ENCODE measurements at regions not wholly inside any gene's neighbourhood (a gene's known extent, or its start where the extent isn't known, plus 50 kb on each side); places are given as distances from the start of the nearest gene placed in this dataset.

DNA sequence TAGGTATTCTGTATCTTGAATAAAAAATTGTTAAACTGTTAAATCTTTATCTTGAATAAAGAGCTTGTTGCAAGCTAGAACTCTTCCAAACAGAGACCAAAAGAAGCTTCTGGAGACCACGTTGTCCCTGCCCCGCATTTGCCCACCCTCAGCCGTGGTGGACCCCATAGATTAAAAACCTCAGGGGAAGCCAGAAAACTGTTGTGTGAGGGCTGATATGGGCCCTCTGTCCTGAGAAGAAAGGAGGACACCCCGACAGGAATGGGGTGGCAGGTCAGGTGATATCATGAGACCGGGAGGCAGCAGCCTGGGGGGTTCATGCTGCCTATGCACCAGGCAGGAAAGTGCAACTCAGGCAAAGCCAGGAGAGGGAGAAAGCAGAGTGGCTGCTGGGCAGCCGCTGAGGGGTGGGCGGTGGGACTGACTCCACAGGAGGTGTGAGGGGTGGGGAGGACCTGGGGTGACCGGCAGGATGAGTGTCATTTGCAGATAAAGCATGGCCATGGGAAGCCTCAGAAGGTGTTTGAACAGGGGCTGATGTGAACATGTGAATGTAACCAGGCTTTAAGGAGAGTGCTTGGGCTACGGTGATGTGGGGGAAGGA lies 147.8 kb downstream of the IRF8 start:
- TF ChIP-seq, protein P1, sequence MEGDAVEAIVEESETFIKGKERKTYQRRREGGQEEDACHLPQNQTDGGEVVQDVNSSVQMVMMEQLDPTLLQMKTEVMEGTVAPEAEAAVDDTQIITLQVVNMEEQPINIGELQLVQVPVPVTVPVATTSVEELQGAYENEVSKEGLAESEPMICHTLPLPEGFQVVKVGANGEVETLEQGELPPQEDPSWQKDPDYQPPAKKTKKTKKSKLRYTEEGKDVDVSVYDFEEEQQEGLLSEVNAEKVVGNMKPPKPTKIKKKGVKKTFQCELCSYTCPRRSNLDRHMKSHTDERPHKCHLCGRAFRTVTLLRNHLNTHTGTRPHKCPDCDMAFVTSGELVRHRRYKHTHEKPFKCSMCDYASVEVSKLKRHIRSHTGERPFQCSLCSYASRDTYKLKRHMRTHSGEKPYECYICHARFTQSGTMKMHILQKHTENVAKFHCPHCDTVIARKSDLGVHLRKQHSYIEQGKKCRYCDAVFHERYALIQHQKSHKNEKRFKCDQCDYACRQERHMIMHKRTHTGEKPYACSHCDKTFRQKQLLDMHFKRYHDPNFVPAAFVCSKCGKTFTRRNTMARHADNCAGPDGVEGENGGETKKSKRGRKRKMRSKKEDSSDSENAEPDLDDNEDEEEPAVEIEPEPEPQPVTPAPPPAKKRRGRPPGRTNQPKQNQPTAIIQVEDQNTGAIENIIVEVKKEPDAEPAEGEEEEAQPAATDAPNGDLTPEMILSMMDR (IDR thresholded peaks at IDR 0.05): no peak
- no peak overlapping the region for H3K27ac Mint-ChIP-seq (ENCODE audit: unreplicated experiment)
- H3K4me3 Mint-ChIP-seq (ENCODE audit: unreplicated experiment): no peak overlapping the region
- DNase-seq (ENCODE audit: extremely low spot score, unreplicated experiment): no peak
- peaks cover 42% of the 10 kb centered on the region for H3K27me3 Mint-ChIP-seq (ENCODE audit: unreplicated experiment)
- H3K9me3 Mint-ChIP-seq (ENCODE audit: unreplicated experiment): no peaks in the 10 kb centered on the region
- H3K4me1 Mint-ChIP-seq (ENCODE audit: unreplicated experiment): no peaks in the 10 kb centered on the region
- H3K36me3 Mint-ChIP-seq (ENCODE audit: unreplicated experiment): no peaks in the 10 kb centered on the region

DNA sequence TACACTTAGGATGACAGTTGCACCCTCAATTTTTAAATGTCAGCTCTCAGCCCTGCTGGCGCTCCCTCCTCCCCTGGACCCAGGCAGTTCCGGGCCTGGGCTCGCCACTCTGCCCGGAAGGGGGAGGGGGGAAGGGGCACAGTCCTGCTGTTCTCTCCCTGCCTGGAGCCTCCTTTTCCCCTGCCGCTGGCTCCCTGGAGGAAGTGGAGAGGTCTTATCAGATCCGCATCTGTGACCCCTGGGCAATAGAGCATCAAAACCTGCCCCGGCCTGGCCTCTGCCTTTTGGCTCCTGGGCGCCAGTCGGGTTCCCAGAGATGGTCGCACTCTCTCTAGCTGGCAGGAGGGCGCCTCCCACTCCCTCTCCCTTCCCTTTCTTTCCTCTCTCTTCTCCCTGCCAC lies 149.3 kb downstream of the IRF8 start:
- Mint-ChIP-seq H3K4me3 (ENCODE audit: unreplicated experiment) (no peak overlapping the region), H3K27ac (ENCODE audit: unreplicated experiment) (no peak overlapping the region), H3K27me3 (ENCODE audit: unreplicated experiment) (peaks cover 37% of the 10 kb centered on the region), H3K4me1 (ENCODE audit: unreplicated experiment) (no peaks in the 10 kb centered on the region), H3K9me3 (ENCODE audit: unreplicated experiment) (no peaks in the 10 kb centered on the region), H3K36me3 (ENCODE audit: unreplicated experiment) (no peaks in the 10 kb centered on the region)
- DNase-seq (ENCODE audit: extremely low spot score, unreplicated experiment): no peak
- TF ChIP-seq, protein P1 (IDR thresholded peaks at IDR 0.05): no peak

DNA sequence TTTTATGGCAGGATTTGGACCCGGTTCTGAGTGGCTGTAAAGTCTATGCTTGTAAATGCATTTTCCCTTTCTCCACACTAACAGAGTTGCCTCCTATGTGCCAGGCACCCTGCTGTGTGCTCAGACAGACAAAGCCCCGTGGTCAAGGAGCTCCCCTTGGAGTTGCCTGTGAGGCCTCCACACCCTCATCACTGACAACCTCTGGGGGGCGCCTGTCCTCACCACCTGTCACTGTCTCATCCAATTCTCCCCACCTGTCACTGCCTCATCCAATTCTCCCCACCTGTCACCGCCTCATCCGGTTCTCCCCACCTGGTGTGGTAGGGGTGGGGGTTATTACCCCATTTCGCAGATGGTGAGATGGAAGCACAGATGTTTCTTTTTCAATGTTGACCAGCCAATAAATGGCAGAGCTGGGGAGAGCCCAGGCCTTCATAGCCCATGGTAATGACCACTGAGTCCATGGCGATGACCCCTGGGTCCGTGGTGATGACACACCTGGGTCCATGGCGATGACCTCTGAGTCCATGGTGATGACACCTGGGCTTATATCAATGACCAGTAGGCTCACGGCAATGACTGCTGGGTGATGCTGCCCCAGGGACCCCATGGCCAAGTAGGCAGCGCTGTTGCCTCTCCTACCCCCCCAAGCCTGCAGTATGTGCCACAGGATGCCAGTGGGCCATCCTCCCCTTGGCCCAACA lies 150.1 kb downstream of the IRF8 start:
- Mint-ChIP-seq H3K27ac (ENCODE audit: unreplicated experiment) (no peak overlapping the region), H3K27me3 (ENCODE audit: unreplicated experiment) (peaks cover 42% of the 10 kb centered on the region), H3K36me3 (ENCODE audit: unreplicated experiment) (no peaks in the 10 kb centered on the region), H3K4me3 (ENCODE audit: unreplicated experiment) (no peak overlapping the region), H3K9me3 (ENCODE audit: unreplicated experiment) (no peaks in the 10 kb centered on the region), H3K4me1 (ENCODE audit: unreplicated experiment) (no peaks in the 10 kb centered on the region)
- TF ChIP-seq, protein P1 (IDR thresholded peaks at IDR 0.05): no peak
- DNase-seq (ENCODE audit: extremely low spot score, unreplicated experiment): no peak

DNA sequence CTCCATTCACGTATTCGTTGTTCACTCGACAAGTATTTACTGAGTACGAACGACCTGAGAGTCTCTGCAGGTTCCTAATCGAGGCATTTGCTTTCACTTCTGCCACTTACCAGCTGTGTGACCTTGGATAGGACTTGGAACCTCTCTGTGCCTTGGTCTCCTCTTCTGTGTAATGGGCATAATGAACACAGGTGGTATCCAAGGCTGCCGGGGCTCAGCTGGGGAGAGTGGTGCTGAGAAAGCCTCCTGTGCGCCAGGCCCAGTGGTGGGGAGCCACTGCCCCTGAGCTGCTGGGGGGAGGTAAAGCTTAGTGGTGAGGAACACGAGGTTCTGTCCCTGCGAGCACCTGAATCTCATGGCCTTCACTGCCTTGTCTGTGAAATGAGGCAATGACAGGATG lies 150.7 kb downstream of the IRF8 start:
- Mint-ChIP-seq H3K36me3 (ENCODE audit: unreplicated experiment) (no peaks in the 10 kb centered on the region), H3K27me3 (ENCODE audit: unreplicated experiment) (peaks cover 44% of the 10 kb centered on the region), H3K9me3 (ENCODE audit: unreplicated experiment) (no peaks in the 10 kb centered on the region)

DNA sequence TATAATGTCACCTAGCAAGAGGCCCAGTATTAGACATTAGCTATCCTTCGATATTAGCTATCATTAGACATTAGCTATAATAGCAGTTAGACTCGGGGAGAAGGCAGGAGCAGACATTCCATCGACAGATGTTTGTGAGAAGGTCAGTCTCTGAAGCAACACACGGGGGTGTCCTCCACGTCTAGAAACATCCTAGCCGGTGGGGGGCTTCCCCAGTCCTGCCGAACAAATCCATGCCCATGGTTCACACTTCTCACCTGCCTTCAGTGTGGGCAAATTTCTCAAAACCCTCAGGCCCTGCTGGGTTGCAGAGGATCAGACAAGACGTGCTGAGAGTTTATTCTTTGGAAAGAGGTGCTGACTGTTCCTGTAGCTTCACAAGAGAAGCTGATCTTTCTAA lies 151.1 kb downstream of the IRF8 start:
- no peak overlapping the region for H3K27ac Mint-ChIP-seq (ENCODE audit: unreplicated experiment)
- no peaks in the 10 kb centered on the region for H3K9me3 Mint-ChIP-seq (ENCODE audit: unreplicated experiment)
- TF ChIP-seq, protein P1 (IDR thresholded peaks at IDR 0.05): no peak
- no peaks in the 10 kb centered on the region for H3K4me1 Mint-ChIP-seq (ENCODE audit: unreplicated experiment)
- H3K36me3 Mint-ChIP-seq (ENCODE audit: unreplicated experiment): no peaks in the 10 kb centered on the region
- DNase-seq (ENCODE audit: extremely low spot score, unreplicated experiment): no peak
- H3K27me3 Mint-ChIP-seq (ENCODE audit: unreplicated experiment): peaks cover 47% of the 10 kb centered on the region
- no peak overlapping the region for H3K4me3 Mint-ChIP-seq (ENCODE audit: unreplicated experiment)

More for the DNA sequence above, 150.7 kb downstream of the IRF8 start:
- DNase-seq (ENCODE audit: extremely low spot score, unreplicated experiment): no peak
- Mint-ChIP-seq H3K4me3 (ENCODE audit: unreplicated experiment) (no peak overlapping the region), H3K4me1 (ENCODE audit: unreplicated experiment) (no peaks in the 10 kb centered on the region), H3K27ac (ENCODE audit: unreplicated experiment) (no peak overlapping the region)
- TF ChIP-seq, protein P1 (IDR thresholded peaks at IDR 0.05): no peak
